HG02610 (cell line): ENCODE measurements at regions not wholly inside any gene's neighbourhood (a gene's known extent, or its start where the extent isn't known, plus 50 kb on each side); places are given as distances from the start of the nearest gene placed in this dataset.
"Not testable (repeated sequence)": the region's sequence is repeated elsewhere in the genome, so short reads cannot be mapped to it uniquely, and the experiment has no call there.

Experiments
- ATAC-seq: cut with Tn5 transposase; IDR thresholded peaks from one replicate; pipeline ENCODE4 v1.9.1; 2021; ENCODE audit warnings: mild to moderate bottlenecking, moderate library complexity; ENCODE audit not compliant: unreplicated experiment

- no peak for ATAC-seq
These were observed 136.0 kb upstream of the SPOPL start for GRCh38 chr2:138365581-138365980.

DNA sequence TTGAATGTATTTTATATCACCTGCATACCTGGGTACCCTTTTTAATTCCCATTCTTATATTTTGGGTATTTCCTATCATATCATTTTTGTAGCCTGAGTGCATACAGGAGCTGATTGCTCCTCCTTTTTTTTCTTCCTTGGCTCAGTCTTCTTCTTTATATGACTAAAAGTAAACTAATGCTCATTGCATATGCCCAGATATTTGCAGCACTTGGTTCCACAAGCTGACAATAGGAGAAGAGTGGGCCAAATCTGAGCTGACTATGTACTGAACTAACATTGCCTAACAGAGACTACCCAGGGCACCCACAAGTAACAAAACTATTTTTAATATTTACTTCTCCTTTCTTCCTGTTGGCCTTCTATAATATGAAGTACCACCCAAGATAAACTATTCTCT is 131.7 kb upstream of the SPOPL start:
- ATAC-seq, result no peak

DNA sequence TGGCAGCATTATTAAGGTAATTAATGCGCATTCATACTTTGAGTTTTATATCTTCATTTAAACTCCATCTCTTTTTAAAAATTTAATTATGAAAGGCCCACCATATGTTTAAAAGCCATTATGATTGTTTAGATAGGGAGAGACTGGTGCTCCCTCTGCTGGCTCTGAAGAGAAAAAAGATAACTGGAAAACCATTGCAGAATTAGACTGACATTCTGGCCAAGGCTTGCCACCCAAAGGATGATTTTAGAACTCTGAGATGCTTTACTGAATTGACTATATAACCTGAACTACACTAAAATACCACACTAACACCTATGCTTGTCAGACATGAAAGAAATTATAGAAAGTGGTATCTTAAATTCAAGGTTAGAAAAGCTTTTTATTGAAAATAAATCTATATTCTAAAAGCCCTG is 127.6 kb upstream of the SPOPL start:
- ATAC-seq, result peak; percentile 54

DNA sequence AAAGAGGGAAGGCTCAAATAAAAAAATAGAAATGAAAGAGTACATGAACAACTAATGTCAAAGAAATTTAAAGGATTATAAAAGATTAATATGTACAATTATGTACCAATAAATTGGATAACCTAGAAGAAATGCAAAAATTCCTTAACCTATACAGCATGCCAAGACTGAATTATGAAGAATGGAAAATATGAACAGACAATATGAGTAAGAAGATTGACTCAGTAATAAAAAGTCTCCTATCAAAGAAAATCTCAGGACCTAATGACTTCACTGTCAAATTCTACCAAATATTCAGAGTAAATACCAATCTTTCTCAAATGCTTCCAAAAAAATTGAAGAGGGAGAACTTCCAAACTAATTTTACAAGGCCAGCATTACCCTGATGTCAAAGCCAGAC is 120.2 kb upstream of the SPOPL start:
- ATAC-seq, result no peak

GRCh38 chr2:138382672-138383071 is 118.9 kb upstream of the SPOPL start:
- ATAC-seq, result no peak

DNA sequence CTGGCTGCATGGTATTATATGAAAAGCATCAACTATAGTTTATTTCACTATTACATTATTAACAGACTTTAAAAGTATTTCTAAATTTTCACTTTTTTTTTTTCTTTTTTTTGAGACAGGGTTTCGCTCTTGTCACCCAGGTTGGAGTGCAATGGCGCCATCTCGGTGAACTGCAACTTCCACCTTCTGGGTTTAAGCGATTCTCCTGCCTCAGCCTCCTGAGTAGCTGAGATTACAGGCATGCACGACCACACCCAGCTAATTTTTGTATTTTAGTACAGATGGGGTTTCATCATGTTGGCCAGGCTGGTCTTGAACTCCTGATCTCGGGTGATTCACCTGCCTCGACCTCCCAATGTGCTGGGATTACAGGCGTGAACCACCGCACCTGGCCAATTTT is 115.4 kb upstream of the SPOPL start:
- not testable (repeated sequence) for ATAC-seq

- ATAC-seq, result no peak
These were observed 112.5 kb upstream of the SPOPL start for GRCh38 chr2:138389063-138389462.

DNA sequence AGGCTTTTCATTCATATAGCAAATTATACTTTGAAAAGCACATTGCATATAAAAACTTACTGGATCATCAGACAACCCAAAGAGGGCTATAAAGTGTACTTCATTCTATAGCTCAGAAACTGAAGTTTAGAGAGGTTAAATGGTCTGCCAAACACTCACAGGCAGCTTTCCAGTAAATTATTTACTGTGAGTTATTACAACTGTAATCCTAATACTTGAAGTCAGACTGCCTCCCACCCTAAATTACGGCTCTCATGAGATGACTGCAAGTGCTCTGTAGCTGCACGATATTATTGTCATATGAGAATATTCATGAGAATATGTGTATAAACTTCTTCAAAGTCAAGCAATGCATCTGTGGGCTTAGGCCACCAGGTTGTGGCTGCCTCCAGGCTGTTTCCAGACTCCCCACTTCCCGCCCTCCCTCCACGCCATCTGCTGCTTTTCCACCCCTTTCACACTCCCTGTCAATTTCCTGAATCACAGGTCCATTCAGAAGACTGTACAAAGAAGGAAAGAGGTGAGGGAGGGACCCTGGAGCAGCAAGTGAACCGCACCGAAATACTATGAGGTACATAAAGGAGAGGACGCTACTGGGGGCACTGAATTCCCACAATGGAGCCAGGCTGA is 111.1 kb upstream of the SPOPL start:
- ATAC-seq, result no peak

GRCh38 chr2:138391946-138392345 is 109.6 kb upstream of the SPOPL start:
- ATAC-seq, result no peak

DNA sequence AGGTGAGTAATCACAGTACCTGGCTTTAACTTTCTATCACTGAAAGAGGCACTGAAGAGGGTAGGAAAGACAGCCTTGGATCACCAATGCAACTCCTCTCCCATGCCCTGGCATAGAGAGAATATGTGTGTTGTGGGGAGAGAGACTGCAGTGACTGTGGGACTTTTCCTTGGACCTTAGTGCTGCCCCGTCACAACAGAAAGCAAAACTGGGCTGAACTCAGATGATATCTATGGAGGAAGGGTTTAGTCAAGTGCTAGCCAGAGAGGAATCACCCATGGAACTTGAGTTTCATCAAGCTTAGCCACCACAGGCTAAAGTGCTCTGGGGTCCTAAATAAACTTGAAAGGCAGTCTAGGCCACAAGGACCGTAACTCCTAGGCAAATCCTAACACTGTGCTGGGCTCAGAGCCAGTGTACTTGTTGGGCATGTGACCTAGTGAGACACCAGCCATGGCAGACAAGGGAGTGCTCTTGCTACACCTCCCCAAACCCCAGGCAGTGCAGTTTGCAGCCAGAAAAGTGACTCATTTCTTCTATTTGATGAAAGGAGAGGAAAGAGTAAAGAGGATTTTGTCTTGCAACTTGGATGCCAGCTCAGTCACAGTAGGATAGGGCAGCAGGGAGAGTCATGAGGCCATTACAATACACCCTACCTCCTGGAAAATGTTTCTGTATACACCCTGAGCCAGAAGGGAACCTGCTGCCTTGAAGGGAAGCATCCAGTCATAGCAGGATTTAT is 105.8 kb upstream of the SPOPL start:
- no peak for ATAC-seq

GRCh38 chr2:138396843-138397242 is 104.7 kb upstream of the SPOPL start:
- no peak for ATAC-seq

DNA sequence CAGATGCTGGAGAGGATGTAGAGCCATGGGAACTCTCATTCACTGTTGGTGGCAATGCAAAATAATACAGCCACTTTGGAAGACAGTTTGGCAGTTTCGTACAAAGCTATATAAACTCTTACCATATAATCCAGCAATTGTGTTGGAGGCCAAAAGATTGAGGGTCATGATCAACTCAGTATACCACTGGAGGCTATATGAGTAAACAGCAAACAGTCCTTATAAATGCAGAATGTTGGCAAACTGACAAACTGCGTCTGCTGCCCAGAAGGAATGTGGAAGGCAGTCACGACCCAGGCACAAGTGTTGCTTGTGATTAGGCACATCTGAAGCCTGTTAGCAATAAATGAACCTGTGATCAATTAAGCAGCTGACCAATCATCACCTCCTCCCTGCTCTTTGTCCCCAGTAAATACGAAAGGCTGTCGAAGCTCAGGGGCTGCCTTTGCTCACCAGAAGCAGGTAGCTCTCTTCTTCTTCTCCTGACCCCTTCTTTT is 98.1 kb upstream of the SPOPL start:
- ATAC-seq, result no peak

GRCh38 chr2:138414014-138414413 is 87.6 kb upstream of the SPOPL start:
- ATAC-seq, result no peak

DNA sequence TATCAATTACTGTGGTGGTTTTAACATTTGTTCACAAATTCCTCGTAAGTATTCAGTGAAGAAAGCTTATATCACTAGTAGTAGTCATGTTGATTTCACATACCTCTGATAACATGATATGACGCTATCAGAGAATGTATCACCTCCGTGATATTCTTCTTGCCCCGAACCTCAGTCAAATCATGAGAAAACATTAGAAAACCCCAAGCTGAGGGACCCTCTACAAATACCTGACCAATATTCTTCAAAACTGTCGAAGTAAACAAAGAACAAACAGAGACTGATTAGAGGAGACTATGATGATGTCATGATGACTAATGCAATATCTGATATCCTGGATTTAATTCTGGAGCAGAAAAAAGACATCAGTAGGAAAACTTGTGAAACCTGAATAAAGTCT is 85.6 kb upstream of the SPOPL start:
- no peak for ATAC-seq

DNA sequence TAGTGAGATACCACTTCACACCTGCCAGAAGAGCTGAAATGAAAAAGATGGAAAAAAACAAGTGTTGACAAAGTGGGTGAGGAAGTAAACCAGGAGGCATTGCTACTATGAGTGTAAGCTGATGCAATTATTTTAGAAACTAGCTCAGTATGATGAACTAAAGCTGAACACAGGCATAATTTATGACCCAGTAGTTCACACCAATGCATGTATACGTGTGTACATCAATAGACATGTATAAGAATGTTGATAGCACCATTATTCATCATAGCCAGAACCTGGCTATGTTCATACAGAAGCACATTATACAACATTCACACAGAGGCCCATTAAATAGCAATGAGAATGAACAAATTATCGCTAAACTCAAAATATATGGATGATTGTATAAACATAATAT is 83.1 kb upstream of the SPOPL start:
- ATAC-seq, result no peak

GRCh38 chr2:138421315-138421970 is 80.1 kb upstream of the SPOPL start:
- no peak for ATAC-seq

DNA sequence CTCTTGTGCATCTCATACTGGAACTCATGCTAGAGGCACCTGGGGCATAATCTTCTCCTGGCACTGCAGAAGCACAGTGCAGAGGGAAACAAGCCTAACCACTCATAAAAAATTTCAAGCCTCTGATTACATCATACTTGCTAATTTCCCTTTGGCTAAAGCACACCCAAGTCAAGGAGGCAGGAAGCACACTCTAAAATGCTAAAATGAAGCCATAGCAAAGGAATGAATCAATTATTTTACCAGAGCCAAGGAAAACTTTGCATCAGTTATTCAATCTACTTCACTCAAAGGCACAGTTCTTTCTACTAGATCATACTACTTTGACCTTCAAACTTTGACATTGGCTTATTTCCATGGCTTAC is 79.6 kb upstream of the SPOPL start:
- no peak for ATAC-seq

- ATAC-seq, result no peak
These were observed 78.4 kb upstream of the SPOPL start for GRCh38 chr2:138423198-138423597.

GRCh38 chr2:138423745-138424144 is 77.8 kb upstream of the SPOPL start:
- ATAC-seq, result no peak

DNA sequence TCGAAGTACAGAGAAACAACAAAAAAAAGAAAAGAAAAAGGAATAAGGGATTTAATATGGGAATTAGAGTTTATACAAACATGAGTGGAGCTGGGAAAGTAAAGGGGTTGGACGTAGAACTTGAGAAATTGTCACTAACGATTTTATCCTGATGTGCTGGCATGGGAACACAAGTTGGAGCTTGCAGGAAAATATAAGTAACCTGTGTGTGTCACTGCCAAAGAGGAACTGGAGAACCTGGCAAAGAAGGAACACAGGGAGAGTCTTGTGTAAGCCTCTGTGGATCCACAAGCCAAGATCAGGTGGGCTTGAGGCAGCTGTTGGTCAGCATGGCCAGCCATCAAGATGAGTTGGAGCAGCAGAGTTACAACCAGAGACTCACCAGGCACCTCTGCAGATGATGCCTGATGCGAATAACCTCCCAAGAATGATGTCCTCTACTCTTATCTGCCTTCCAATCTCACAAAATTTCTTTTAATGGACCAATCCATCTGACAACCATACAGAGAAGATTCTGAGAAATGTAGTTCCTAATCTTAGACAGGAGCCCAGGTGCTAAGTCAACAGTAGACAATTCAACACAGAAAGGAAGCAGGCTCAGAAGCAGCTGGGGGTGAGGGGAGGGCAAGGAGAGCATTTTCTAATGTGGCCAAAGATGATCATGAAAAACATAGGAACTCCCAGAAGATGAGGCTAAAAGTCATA is 77.0 kb upstream of the SPOPL start:
- no peak for ATAC-seq

- not testable (repeated sequence) for ATAC-seq
These were observed 75.5 kb upstream of the SPOPL start for GRCh38 chr2:138426116-138426515.
